ENCODE measurements at regions not wholly inside any gene's neighbourhood (a gene's known extent, or its start where the extent isn't known, plus 50 kb on each side); places are given as distances from the start of the nearest gene placed in this dataset.
"Not testable (repeated sequence)": the region's sequence is repeated elsewhere in the genome, so short reads cannot be mapped to it uniquely, and the experiment has no call there.

GRCh38 chr22:25420925-25421904 lies 143.3 kb upstream of the GRK3 start:
- peak; percentile 58 for DNase-seq

GRCh38 chr22:25426530-25427308 lies 137.8 kb upstream of the GRK3 start:
- DNase-seq = not testable (repeated sequence)

GRCh38 chr22:25431637-25432342 lies 132.7 kb upstream of the GRK3 start:
- DNase-seq = not testable (repeated sequence)

- not testable (repeated sequence) for DNase-seq
Measured at GRCh38 chr22:25433381-25433970, 131.0 kb upstream of the GRK3 start.

- DNase-seq = no peak
Measured at GRCh38 chr22:25437414-25438160, 126.9 kb upstream of the GRK3 start.

- DNase-seq = peak; percentile 58
Measured at GRCh38 chr22:25447067-25447685, 117.3 kb upstream of the GRK3 start.

- DNase-seq = peak; percentile 88
Measured at GRCh38 chr22:25447686-25448434, 116.6 kb upstream of the GRK3 start.

GRCh38 chr22:25448435-25449051 lies 115.9 kb upstream of the GRK3 start:
- peak; percentile 9 for DNase-seq

- no peak for DNase-seq
Measured at GRCh38 chr22:25449781-25450317, 114.6 kb upstream of the GRK3 start.

GRCh38 chr22:25451480-25452114 lies 112.9 kb upstream of the GRK3 start:
- DNase-seq = no peak

- no peak for DNase-seq
Measured at GRCh38 chr22:25452116-25452700, 112.3 kb upstream of the GRK3 start.

- DNase-seq = no peak
Measured at GRCh38 chr22:25453058-25453457, 111.4 kb upstream of the GRK3 start.

- DNase-seq = no peak
Measured at GRCh38 chr22:25453557-25453956, 110.9 kb upstream of the GRK3 start.

GRCh38 chr22:25456300-25457043 lies 108.0 kb upstream of the GRK3 start:
- DNase-seq = not testable (repeated sequence)

- not testable (repeated sequence) for DNase-seq
Measured at GRCh38 chr22:25458631-25459030, 105.8 kb upstream of the GRK3 start.

- not testable (repeated sequence) for DNase-seq
Measured at GRCh38 chr22:25460682-25461081, 103.8 kb upstream of the GRK3 start.

GRCh38 chr22:25461301-25461700 lies 103.2 kb upstream of the GRK3 start:
- DNase-seq = no peak

All from NCI-H1092 treated with DMSO at 0.1 percent for 48 hours (cell line).